GM12891 (cell line): ENCODE measurements at regions not wholly inside any gene's neighbourhood (a gene's known extent, or its start where the extent isn't known, plus 50 kb on each side); places are given as distances from the start of the nearest gene placed in this dataset.

ENCODE experiments used
- PAX5 ChIP-seq: IDR thresholded peaks from 2 replicates; pipeline ENCODE4 v1.6.1; 2011; ENCODE audit warnings: low read length, moderate library complexity, mild to moderate bottlenecking; ENCODE audit not compliant: insufficient read depth, severe bottlenecking
- POLR2A ChIP-seq: IDR thresholded peaks from 2 replicates; pipeline ENCODE4 v1.6.1; 2011; ENCODE audit warnings: low read depth, low read length, control low read depth
- POLR2AphosphoS5 ChIP-seq: IDR thresholded peaks from 2 replicates; pipeline ENCODE4 v1.6.1; 2011; ENCODE audit warnings: low read depth, low read length, control low read depth
- TAF1 ChIP-seq: IDR thresholded peaks from 2 replicates; pipeline ENCODE4 v1.6.1; 2011; ENCODE audit warnings: low read depth, low read length, control low read depth

GRCh38 chr1:96541491-96541890 is 180.1 kb upstream of the PTBP2 start:
- TF ChIP-seq POLR2A (no peak), TAF1 (no peak), PAX5 (no peak), POLR2AphosphoS5 (no peak)
